ENCODE measurements at regions not wholly inside any gene's neighbourhood (a gene's known extent, or its start where the extent isn't known, plus 50 kb on each side); places are given as distances from the start of the nearest gene placed in this dataset.
"Not testable (repeated sequence)": the region's sequence is repeated elsewhere in the genome, so short reads cannot be mapped to it uniquely, and the experiment has no call there.

GRCh38 chr12:34304546-34304945 lies 282.2 kb downstream of the ALG10 start:
- no peak for DNase-seq (ENCODE audit: low spot score)

- no peak for DNase-seq (ENCODE audit: low spot score)
These were observed 282.9 kb downstream of the ALG10 start for GRCh38 chr12:34305176-34305575.

GRCh38 chr12:34306133-34306830 lies 284.0 kb downstream of the ALG10 start:
- DNase-seq (ENCODE audit: low spot score) = no peak

- not testable (repeated sequence) for DNase-seq (ENCODE audit: low spot score)
These were observed 287.8 kb downstream of the ALG10 start for GRCh38 chr12:34309806-34310804.

GRCh38 chr12:34311337-34311736 lies 289.0 kb downstream of the ALG10 start:
- no peak for DNase-seq (ENCODE audit: low spot score)

GRCh38 chr12:34327671-34328070 lies 305.4 kb downstream of the ALG10 start:
- DNase-seq (ENCODE audit: low spot score) = no peak

GRCh38 chr12:34333337-34333736 lies 311.0 kb downstream of the ALG10 start:
- DNase-seq (ENCODE audit: low spot score) = no peak

- no peak for DNase-seq (ENCODE audit: low spot score)
These were observed 312.2 kb downstream of the ALG10 start for GRCh38 chr12:34334538-34334937.

GRCh38 chr12:34334953-34335743 lies 312.9 kb downstream of the ALG10 start:
- DNase-seq (ENCODE audit: low spot score) = no peak

GRCh38 chr12:34335819-34336262 lies 313.5 kb downstream of the ALG10 start:
- DNase-seq (ENCODE audit: low spot score) = peak; percentile 54

GRCh38 chr12:34336619-34337465 lies 314.5 kb downstream of the ALG10 start:
- DNase-seq (ENCODE audit: low spot score) = no peak

GRCh38 chr12:34338751-34339150 lies 316.5 kb downstream of the ALG10 start:
- no peak for DNase-seq (ENCODE audit: low spot score)

GRCh38 chr12:34339922-34340321 lies 317.6 kb downstream of the ALG10 start:
- DNase-seq (ENCODE audit: low spot score) = no peak

- DNase-seq (ENCODE audit: low spot score) = no peak
These were observed 318.5 kb downstream of the ALG10 start for GRCh38 chr12:34340534-34341361.

- no peak for DNase-seq (ENCODE audit: low spot score)
These were observed 319.1 kb downstream of the ALG10 start for GRCh38 chr12:34341362-34341733.

- no peak for DNase-seq (ENCODE audit: low spot score)
These were observed 319.8 kb downstream of the ALG10 start for GRCh38 chr12:34342048-34342447.

GRCh38 chr12:34343345-34343744 lies 321.0 kb downstream of the ALG10 start:
- no peak for DNase-seq (ENCODE audit: low spot score)

GRCh38 chr12:34343766-34344165 lies 321.5 kb downstream of the ALG10 start:
- DNase-seq (ENCODE audit: low spot score) = no peak

- no peak for DNase-seq (ENCODE audit: low spot score)
These were observed 322.7 kb downstream of the ALG10 start for GRCh38 chr12:34344851-34345522.

GRCh38 chr12:34345801-34346200 lies 323.5 kb downstream of the ALG10 start:
- DNase-seq (ENCODE audit: low spot score) = no peak
